ENCODE measurements at regions not wholly inside any gene's neighbourhood (a gene's known extent, or its start where the extent isn't known, plus 50 kb on each side); places are given as distances from the start of the nearest gene placed in this dataset.

DNA sequence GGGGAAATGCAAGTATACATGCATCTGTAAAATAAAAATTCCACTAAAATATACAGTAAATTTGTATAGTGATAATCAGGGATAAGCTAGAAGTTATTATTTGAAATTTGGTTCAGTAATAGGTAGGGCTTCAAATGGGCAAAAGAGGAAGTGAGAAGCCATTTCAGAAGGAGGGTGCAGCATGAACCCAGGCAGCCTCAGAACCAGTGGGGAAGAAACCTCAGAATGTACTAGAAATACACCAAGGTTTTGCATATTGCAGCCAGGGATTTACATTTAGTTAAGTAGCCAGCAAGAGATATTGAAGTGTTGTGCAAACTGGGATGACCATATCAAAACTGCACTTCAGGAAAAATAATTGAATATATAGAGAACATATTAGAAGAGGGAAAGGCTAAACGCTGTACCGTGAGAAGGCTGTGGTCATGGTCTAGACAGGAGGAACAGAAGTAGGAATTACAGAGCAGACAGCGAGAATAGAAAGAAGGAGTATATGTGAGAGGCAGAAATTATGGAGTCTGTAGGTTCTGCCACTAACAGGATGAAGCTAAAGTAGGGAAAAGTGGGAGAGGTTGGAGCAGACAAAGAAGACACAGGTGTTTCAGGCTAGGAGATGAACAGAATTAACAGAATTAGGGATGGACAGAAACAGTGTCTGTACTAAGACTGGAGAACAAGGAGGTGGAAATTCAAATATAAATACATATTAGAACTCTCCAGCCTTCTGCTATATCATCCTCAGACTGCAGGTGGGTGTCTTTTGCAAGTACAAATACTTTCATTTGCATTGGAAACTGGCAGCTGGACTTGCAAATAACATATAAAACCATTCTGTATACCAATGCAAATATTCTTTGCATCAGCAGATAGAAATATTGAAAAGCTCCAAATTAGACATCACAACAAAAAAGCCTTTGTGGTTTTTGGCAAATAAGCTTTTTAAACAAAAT lies 335.6 kb downstream of the ZNF608 start:
- no peak for DNase-seq

DNA sequence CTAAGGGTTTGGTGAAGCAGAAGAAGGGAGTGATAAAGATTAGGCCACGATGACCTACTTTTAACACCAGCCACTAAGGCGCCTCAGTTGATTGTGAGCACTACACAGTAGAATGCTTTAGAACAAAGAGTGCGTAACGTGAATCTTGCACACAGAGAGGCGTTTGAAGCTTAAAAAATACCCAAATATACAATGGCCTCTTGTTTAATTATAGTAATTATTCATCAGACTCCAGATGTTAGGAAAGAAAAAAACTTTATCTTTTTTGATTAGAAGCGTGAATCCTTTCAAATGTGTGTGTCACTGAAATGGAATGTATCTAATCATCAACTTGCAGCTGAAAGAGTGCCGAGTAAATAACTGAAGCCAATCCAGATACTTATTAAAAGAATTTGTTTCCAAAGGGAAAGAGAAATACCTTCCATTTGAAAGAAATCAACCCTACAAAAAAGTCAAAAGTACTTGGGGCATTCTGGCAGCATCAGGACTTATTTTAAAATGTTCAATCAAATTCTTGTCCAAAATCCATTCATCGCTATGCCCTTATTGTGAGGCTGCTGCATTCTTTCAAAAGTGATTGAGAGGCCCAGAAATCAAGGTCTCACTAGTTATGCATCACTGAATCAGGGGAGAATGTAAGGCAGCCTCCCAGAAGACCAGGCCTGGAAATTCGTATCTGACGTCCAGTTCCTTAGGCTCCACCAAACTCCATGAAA lies 337.5 kb downstream of the ZNF608 start:
- no peak for DNase-seq

DNA sequence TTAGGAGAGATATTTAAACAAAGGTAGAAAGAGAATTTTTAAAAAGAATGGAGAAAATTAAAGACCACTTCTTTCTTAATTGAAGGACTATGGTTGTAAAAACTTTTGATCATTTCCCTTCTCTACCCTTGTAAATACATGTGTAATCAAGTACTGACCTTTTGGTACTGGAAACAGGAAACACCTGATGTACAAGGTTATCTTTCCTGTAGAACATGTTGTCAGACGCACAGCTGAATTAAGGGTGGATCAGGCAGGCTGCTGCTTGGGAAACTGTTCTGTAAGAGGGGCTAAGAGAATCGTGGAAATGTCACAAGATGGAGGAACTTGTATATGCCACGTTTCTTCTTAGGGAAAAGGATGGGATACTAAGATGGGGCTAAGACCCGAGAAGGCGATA lies 341.6 kb downstream of the ZNF608 start:
- no peak for DNase-seq

DNA sequence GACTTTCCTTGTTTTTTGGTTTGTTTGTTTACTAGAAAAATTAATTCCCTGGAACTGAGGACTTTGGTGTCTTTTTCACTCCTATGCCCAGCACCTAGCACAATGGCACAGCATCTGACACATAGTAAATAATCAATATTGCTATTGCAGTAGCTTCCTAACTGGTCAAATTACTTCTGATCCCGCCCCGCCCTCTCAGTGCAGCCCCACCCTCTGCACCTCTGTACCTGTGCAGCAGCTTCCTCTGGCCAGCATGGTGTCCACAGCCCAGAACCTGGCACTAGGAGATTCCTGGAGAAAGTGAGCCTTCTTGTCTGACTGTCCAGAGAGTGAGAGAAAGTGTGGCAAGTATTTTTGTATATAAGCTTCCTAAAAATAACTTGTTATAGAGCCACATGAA lies 343.2 kb downstream of the ZNF608 start:
- DNase-seq, result no peak

DNA sequence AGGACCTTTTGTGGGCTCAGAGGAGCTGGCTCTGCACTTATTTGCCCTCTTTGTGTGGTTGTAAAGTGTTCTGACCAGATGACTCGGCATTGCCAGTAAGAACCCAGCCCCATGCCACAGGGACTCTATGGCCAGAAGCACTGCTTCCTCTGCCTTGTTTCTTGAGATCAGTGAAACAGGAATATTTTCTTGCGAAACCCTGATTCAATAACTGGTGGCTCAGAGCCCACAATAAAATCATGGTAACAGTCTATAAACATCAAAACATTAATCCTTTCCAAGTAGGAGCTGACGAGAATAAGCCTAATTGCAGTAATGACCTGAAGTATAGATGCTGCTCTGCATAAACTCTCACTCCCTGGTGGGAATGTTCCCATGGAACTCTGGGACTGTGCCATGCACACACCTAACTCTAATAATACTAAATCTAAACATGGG lies 344.3 kb downstream of the ZNF608 start:
- no peak for DNase-seq

DNA sequence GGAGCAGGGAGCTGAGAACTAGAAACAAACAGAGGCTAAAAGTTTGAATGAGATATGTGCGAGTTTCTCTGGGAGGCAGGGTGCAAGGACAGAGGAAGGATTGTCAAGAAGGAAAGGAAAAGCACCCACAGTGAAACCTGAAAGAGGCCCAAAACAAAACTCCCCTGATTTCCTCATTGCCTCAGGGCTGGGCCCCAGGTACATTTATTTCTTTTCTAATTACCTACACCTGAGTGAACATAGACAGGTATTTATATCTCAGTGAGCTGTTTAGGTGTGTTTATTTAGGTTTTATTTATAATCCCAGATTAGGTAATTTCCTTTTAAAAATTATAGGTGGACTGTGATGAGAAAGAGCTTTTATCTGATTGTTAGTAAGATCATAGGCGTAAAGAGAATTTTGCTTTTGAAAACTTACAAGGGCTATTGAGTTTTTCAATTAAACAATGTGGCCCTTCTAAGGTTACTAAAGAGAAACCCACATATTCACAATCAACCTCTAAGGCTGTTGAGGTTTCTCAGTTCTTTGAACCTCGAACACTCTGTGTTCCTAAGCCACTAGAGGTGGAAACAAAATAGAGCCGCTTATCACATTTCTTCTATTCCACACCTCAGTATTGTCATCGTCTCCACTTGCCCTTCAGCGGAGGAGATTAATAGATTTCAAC lies 344.8 kb downstream of the ZNF608 start:
- no peak for DNase-seq

DNA sequence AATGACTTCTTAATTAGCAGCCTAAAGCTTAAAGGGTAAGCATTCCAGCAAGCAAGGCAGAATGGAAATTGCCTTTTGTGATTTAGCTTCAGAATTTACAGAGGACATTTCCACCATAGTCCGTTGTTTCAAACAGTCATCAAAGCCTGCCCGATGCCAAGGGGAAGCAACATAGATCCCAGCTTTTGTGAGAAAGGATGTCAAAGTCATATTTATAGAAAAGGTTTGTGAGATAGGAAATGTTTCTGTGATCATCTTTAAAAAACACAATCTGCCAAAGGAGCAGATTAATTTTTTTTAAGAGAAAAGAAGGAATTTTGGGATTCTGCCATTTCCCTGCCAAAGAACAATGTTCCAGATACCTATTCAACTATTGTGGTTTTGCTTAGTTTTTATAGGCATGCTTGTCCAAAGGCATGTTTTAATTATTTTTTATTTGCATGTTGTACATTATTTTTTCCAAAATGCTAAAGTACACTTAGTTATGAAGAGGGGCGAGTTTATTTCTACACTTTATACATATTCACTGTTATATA lies 346.9 kb downstream of the ZNF608 start:
- DNase-seq, result no peak

DNA sequence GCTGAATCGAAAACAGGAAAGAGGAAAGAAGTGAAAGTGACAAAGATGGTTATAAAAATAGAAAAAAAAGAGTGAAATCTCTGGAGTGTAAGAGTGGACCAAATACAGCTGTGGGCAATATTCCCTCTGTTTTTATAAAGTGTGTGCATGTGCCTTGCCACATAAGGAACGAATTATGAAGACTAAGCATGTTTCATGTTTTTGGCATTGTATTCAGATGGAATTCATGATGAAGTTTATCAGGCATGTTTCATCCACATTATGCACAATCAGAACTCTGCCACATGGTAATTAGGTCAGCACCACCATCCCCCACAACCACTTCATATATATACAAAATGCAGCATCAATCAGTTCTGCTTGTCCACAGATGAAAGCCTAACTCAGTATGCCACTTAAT lies 348.0 kb downstream of the ZNF608 start:
- DNase-seq, result no peak

DNA sequence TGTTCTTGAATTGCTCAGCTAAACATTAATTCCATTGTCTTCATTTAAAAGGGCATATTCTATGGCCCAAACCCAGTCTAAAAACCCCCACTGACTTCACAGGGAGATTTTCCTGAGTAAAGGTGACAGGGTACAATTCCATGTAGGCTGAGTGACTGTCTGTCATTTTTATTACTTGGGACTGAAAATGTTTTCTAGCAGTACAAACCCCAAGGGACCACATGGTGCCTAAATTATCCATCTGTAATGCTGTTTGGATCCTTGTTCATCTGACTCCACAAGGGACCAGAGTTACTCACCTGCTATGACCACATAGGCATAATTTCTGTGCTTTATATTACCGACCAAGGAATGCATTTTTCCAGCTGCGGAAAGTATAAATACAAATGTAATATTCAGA lies 349.1 kb downstream of the ZNF608 start:
- DNase-seq, result no peak

DNA sequence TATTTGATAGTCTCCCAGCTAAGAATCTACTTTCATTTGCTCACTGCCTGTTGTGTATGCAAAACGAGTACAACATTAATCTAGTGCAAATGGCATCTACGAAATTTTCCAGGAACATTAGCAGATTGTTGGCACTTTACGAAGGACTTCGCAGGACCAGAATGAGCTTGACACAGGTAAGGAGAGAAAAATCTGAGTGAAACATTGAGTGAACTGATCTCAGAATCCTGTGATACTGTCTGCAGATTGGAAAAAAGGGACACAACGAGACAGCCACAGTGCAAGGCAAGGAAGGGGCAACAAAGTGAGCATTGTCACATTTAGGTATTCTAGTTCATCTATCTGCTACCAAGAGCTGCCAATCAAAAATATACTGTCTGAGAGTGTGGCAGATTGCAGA lies 350.5 kb downstream of the ZNF608 start:
- DNase-seq, result no peak

DNA sequence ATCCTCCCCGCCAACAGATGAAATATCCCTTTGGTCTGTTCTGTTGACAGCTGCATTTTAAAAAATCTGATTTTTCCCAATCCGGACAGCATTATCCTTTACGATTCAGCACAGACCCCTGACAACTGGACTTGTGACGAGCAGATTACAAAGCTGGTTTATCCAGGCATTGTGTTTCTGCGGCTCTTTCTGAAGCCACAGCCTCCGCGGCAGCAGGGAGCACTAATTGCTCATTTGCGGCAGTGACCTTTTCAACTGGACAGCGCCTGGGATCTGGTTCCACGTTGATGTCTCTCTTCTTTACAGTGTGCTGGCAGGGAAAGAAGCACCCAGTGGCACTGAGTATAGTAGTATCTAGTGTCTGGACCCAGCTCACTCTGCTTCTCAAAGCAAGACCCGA lies 351.2 kb downstream of the ZNF608 start:
- DNase-seq, result no peak

DNA sequence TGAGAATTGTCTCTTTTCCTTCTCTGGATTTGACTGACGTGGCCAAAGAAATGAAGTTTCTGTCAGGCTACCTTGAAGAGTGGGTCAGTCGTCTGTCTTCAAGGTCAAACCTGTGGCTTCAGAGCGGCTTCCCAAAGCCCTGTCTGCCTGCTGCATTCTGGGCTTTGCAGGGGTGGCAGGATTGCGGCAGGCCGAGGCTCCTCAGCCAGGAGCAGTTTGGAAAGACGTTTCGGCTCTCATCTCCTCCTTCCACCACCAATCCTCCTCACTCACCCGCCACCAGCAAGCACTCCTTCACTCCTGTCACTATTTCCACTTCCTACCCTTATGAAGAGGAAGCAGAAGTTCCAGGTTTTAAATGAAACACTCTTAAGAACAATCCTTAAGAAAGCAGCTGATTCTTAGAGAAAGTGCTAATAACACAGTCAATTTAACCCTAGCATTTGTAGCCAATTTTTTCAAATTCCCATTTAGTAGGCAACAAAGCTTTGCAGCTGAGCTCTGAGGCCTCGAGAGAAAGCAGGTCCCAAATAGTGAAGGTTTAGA lies 351.7 kb downstream of the ZNF608 start:
- DNase-seq, result no peak

DNA sequence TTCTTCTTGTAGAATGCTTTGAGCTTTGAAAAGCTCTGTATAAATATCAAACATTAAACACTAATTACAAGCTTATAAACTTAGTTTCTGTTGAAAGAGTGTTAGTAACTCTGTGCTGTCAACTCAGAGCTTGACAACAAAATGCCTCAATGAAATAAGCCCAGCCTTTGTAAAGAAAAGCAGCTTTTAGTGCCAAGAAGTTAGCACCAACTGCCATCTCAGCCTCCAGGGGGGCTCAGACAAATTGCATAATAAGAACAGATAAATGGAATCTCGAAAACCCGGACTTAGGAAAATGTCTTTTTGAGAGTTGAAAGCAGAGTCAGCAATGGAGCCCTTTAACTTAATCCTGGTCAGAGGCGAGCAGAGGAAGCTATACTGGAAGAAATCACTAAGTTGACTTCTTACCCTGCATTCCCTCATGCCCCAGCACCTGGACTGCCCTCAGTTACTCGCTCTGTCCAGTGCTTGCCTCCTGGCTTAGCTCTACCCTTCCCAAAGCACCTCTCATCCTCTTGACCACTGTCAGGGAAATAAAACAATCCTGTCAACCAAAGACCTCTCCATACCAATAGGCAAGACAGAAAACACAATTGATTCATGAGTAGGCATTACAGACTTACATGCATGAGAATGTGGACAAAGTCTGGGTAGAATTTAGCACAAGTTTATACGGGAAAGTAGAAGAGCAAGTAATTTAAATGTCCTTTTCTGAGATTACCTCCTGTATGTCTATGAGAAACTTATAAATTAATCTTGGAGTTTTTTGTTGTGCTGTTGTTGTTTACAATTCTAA lies 352.7 kb downstream of the ZNF608 start:
- no peak for DNase-seq

DNA sequence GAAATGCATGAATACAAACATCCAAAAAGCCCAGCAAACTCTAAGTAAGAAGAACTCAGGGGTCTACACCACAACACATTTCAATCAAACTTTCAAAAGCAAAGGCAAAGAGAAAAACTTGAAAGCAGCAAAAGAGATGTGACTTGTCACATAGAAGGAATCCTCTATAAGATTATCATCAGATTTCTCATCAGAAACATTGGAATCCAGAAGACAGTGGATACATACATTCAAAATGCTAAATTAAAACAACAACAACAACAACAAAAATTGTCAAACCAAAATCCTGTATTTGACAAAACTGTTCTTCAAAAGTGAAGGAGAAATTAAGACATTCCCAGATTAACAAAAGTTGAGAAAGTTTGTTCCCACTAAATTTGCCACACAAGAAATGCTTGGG lies 362.7 kb downstream of the ZNF608 start:
- no peak for DNase-seq

DNA sequence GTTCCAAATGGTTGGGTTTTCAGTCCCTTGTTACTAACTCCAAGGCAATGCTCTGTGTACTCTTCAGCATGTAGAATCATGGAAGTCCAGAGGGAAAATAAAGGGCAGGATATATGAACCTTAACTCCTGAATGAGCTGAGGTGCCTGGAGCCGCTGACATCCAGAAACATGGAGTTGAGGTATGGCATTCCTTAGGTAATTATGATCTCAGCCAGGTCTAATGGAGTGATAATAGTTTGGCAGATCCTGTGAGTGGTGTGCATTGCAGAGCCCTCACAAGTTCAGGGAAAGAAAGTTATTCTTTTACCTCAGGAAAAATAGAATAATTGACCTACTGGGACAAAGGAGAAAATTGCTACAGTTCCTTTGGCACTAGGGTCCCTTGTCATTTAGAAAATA lies 369.1 kb downstream of the ZNF608 start:
- no peak for DNase-seq

DNA sequence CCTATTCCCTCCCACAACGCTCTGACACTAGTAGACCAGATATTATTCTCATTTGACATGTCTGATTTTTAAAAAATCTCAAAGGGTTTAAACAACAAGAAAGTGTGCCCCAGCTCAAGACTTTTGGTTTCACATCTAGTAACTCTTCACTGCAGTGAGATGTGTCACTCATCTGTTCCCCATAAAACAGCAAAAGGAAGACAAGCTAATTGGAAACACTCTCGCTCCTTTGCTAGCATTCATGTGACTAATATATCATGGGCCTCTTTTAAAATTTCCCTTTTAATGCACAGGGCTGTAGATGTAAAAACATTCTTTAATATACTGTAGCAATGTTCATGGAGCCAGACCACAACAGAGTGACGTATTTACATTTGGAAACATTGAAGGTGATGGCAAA lies 372.6 kb downstream of the ZNF608 start:
- no peak for DNase-seq

DNA sequence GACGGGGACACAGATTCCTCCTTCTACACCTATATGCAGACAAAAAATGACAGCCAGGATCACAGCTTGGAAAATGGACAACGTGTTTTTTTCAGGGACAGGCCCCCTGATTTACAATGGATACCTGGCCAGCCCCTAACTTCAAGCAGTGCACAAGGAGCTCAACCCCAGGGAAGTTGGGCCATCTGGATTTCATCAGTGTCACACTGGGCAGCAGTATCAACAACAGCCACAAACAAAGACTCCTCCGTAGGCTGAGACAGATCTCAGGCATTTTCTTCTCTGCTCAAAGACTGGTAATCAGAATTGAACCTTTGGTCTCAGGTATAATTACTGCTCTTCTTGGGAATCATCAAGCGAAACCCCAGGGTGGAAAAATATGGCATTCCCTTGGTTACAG lies 374.0 kb downstream of the ZNF608 start:
- DNase-seq, result no peak

DNA sequence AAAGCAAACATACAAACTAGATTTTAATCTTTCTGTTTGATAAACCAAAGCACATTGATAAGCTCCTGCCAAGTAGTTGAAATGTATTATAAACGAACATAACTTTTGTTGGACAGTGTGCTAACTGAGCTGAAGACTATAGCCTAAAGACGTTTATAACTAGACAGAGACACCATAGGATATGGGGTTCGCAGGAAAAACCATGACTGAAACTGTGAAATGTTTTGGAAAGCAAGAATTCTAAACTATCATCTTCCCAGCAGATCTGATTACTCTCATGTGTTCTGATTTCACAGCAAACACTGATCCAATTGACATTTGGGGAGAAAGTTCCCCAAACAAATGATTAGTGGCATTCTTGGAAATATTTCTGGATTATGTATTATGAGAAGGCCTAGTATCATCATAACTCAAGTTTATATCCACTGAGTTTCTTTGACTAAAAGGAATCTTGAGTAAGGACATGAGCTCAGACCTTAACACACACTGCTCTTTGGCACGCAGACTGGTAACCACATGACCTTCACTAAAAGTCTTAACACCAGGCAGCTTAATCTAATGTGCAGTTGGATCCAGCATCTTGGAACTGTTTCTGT lies 375.2 kb downstream of the ZNF608 start:
- DNase-seq, result no peak

DNA sequence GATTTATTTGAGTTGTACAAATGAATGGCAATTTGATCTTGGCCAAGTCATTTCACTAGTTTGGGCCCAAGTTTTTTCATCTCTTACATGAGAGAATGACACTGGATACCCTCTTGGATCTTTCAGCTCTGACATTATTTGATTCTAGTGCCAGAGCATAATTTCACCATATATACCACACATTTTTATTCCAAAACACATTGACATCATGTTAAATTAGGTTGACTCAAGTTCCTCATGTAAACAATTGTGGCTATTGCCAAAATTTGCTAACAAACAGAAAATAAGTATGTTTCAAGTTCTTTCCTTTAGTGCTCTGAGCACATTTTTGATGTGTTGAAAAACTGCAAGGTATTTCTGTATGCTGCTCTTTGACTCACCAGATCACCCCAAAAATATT lies 375.8 kb downstream of the ZNF608 start:
- no peak for DNase-seq

DNA sequence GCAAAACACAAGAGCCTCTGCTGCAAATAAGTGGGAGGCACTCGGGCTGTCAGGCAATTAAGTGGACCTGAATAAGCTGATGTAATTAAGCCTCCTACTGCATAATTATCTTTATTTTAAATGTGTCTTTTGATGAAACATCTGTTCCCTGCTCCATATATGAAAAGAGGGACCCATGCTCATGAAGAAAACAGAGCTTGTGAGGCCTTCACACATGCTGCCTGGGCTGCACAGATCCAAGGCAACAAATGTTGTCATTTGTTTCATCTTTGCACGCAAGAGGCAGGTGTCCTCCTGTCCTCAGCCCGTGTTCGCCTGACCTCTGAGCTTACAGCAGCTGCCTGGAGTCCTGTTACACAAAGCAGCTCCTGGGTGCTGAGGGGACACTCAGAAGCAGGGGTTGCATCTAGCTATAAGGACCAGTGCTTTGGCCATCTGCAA lies 381.1 kb downstream of the ZNF608 start:
- no peak for DNase-seq

DNA sequence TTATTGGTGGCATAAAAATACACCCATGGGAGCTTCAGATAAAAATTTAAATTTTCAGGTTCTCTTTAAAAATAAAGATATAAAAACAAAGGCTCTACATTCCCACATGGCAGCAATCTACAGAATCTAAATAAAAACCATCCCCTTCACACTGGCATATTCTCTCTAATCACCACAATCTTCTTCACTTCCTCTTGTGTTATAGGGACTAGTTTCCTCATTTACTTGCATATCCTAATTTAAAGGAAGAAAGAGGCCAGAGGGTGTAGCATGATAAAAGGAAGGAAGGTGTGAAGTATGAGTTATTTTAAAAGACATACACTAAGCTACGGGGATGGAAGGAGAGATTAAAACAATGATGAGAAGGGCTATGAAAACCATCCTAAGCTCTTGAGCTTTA lies 390.5 kb downstream of the ZNF608 start:
- no peak for DNase-seq

DNA sequence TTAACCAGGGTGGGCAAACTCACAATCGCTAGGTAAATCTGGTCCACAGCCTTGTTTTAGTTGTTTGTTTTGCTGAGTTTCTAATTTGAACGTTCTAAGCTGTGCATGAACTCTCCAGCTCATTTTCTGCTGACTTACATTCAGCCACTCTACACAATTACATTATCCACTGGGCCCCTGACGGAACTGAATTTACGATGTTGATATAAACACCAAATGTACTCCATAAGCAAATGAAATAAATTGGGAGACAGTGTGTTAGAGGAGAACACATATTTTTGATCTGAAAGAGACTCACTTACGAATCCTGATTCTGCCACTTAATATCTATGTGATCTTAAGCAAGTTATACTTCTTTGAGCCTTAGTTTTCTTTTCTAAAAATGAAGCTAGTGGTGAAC lies 393.4 kb downstream of the ZNF608 start:
- DNase-seq, result no peak

Data from effector CD4-positive, alpha-beta T cell (primary cell).